ENCODE measurements at regions not wholly inside any gene's neighbourhood (a gene's known extent, or its start where the extent isn't known, plus 50 kb on each side); places are given as distances from the start of the nearest gene placed in this dataset.

GRCh38 chr7:51467384-51468017 is 150.9 kb upstream of the COBL start:
- Histone ChIP-seq H3K9me3 (ENCODE audit: control insufficient read depth, insufficient read depth, low read length) (no peaks in the 10 kb centered on the region), H3F3A (ENCODE audit: control insufficient read depth, insufficient read depth) (no peaks in the 10 kb centered on the region), H3K27ac (ENCODE audit: low read depth, low read length) (no peak overlapping the region), H3K9me2 (replicated peaks; ENCODE audit: control insufficient read depth, low read length) (no peaks in the 10 kb centered on the region), H3K79me2 (ENCODE audit: control insufficient read depth, low read length) (no peaks in the 10 kb centered on the region), H3K36me3 (ENCODE audit: control insufficient read depth, low read length) (no peaks in the 10 kb centered on the region), H4K20me1 (ENCODE audit: control insufficient read depth, insufficient read depth, low read depth, low read length) (no peaks in the 10 kb centered on the region), H3K4me2 (ENCODE audit: low read length) (no peak overlapping the region), H3K4me3 (ENCODE audit: low read length) (no peak overlapping the region), H3K27me3 (ENCODE audit: control insufficient read depth, low read length) (no peaks in the 10 kb centered on the region), H3K4me1 (ENCODE audit: control insufficient read depth, low read length) (no peaks in the 10 kb centered on the region)
- TF ChIP-seq CTCF (IDR thresholded peaks at IDR 0.05; ENCODE audit: low read depth, low read length, poor library complexity, severe bottlenecking) (no peak), EZH2phosphoT487 (IDR thresholded peaks at IDR 0.05; ENCODE audit: borderline replicate concordance, low read length) (no peak)

GRCh38 chr7:51459809-51460208 is 143.2 kb upstream of the COBL start:
- Histone ChIP-seq H3K27me3 (ENCODE audit: control insufficient read depth, low read length) (no peaks in the 10 kb centered on the region), H3F3A (ENCODE audit: control insufficient read depth, insufficient read depth) (no peaks in the 10 kb centered on the region), H3K4me2 (ENCODE audit: low read length) (no peak overlapping the region), H4K20me1 (ENCODE audit: control insufficient read depth, insufficient read depth, low read depth, low read length) (no peaks in the 10 kb centered on the region), H3K9me3 (ENCODE audit: control insufficient read depth, insufficient read depth, low read length) (no peaks in the 10 kb centered on the region; the same call in 1 of the 2 replicates), H3K4me1 (ENCODE audit: control insufficient read depth, low read length) (no peaks in the 10 kb centered on the region), H3K4me3 (ENCODE audit: low read length) (no peak overlapping the region), H3K36me3 (ENCODE audit: control insufficient read depth, low read length) (no peaks in the 10 kb centered on the region), H3K79me2 (ENCODE audit: control insufficient read depth, low read length) (no peaks in the 10 kb centered on the region), H3K9me2 (replicated peaks; ENCODE audit: control insufficient read depth, low read length) (no peaks in the 10 kb centered on the region), H3K27ac (ENCODE audit: low read depth, low read length) (no peak overlapping the region)
- TF ChIP-seq EZH2phosphoT487 (IDR thresholded peaks at IDR 0.05; ENCODE audit: borderline replicate concordance, low read length) (no peak), CTCF (IDR thresholded peaks at IDR 0.05; ENCODE audit: low read depth, low read length, poor library complexity, severe bottlenecking) (no peak)

- H3K9me2 ChIP-seq (replicated peaks; ENCODE audit: control insufficient read depth, low read length), result no peaks in the 10 kb centered on the region
- H3F3A ChIP-seq (ENCODE audit: control insufficient read depth, insufficient read depth), result no peaks in the 10 kb centered on the region
- H3K4me1 ChIP-seq (ENCODE audit: control insufficient read depth, low read length), result no peaks in the 10 kb centered on the region
- no peaks in the 10 kb centered on the region; the same call in 1 of the 2 replicates for H3K9me3 ChIP-seq (ENCODE audit: control insufficient read depth, insufficient read depth, low read length)
- H3K27ac ChIP-seq (ENCODE audit: low read depth, low read length), result no peak overlapping the region
- no peaks in the 10 kb centered on the region for H4K20me1 ChIP-seq (ENCODE audit: control insufficient read depth, insufficient read depth, low read depth, low read length)
- no peaks in the 10 kb centered on the region for H3K36me3 ChIP-seq (ENCODE audit: control insufficient read depth, low read length)
- TF ChIP-seq EZH2phosphoT487 (IDR thresholded peaks at IDR 0.05; ENCODE audit: borderline replicate concordance, low read length), result no peak
- no peak for TF ChIP-seq CTCF (IDR thresholded peaks at IDR 0.05; ENCODE audit: low read depth, low read length, poor library complexity, severe bottlenecking)
- no peak overlapping the region for H3K4me3 ChIP-seq (ENCODE audit: low read length)
- H3K4me2 ChIP-seq (ENCODE audit: low read length), result no peak overlapping the region
- no peaks in the 10 kb centered on the region for H3K79me2 ChIP-seq (ENCODE audit: control insufficient read depth, low read length)
- H3K27me3 ChIP-seq (ENCODE audit: control insufficient read depth, low read length), result no peaks in the 10 kb centered on the region
Observed at GRCh38 chr7:51458693-51459092, 142.1 kb upstream of the COBL start.

Data from DOHH2 (cell line).